ENCODE measurements at regions not wholly inside any gene's neighbourhood (a gene's known extent, or its start where the extent isn't known, plus 50 kb on each side); places are given as distances from the start of the nearest gene placed in this dataset.

DNA sequence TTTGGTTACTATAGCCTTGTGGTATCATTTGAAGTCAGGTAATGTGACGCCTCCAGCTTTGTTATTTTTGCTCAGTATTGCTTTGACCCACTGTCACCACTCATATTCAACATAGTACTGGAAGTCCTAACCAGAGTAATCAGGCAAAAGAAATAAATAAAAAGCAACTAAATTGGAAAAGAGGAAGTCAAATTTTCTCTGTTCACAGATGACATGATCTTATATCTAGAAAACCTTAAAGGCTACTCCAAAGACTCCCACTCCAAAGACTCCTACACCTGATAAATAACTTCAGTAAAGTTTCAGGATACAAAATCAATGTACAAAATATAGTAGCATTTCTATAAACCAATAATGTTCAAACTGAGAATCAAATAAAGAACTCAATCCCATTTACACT is 348.6 kb downstream of the CXXC4 start:
- DNase-seq (ENCODE audit: extremely low read depth, low read depth, low spot score) = no peak

DNA sequence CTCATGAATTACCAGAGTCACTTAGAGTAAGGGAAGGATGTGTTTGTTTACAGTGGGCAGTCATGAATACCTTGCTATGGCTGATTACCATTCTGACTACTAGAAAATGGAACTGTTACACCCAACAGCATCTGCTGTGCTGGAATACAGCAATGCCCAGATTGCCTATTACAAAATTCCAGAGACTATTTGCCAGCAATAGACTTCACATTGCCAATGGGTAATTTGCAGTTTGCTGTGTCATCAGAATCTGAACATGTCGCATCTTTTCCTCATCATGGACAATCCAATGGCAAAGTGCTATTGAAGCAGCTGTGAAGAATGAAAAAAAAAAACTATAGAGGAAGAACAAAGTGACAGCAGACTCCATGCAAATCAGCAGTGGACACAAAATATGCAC is 356.6 kb downstream of the CXXC4 start:
- no peak for DNase-seq (ENCODE audit: extremely low read depth, low read depth, low spot score)

DNA sequence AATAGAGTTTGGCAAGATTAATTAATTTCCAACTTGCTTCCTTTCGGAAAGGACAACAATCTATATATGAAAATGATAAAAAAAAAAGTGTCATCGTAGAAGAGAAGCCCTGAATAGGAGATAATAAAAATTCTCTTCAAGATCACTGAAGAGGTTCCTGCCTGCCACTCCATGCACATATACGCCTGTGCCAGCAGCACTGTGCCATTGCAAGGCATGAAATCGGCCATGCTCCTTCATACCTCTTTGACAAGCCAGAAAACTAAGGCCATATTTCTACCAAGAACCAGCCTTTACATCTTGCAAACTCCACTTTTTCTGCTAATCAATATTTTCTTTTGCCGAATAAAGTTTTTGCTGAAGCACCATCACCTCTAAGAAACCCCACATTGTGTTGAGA is 365.5 kb downstream of the CXXC4 start:
- DNase-seq (ENCODE audit: extremely low read depth, low read depth, low spot score) = no peak

DNA sequence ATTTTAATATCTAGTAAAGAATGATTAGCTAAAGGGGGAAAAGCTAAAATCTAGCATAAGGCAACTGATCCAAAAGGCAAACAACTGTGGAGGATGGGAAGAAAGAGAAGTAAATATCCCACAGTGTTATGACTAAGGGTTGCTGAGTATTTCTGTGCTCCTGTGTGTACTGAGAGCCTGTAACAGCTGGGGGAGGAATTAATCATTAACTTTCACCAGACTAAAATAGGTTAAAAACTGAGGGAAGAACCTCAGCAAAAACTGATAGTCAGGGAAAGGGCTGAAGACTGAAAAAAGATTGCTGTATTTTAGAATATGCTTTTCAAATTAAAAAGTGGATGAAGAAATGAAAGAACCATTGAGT is 365.9 kb downstream of the CXXC4 start:
- DNase-seq (ENCODE audit: extremely low read depth, low read depth, low spot score) = no peak

DNA sequence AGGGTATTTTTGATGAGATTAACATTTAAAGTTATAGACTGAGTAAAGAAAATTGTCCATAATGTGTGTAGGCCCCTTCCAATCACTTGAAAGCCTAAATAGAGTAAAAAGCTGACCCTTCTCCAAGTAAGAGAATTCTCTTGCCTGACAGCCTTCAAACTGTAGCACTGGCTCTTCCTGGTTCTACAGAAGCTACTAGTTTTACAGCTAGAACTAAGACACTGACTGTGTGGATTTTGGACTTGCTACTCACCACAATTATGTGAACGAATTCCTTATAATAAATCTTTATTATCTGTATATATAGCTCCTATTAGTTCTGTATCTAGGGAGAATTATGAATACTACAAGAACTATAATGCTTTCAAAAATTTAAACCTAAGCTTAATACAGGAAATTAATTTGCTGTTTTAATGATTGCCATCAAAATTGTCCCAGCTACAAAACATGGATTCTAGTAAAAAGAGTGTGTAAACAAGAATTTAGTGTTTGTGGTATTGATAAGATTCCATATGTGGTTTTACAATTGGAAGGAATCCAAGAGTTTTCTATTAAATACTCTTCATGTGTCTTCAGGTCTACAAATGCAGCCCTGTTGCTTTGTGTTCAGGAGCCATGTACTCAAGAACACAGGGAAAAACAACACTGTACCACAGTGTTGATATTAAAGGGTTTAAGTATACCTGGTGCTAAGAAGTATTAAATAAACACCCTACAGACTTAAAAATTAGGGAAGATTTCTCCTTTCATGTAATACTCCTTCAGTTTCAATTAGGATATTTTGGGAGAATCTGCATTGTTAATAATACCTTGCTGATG is 366.5 kb downstream of the CXXC4 start:
- no peak for DNase-seq (ENCODE audit: extremely low read depth, low read depth, low spot score)

DNA sequence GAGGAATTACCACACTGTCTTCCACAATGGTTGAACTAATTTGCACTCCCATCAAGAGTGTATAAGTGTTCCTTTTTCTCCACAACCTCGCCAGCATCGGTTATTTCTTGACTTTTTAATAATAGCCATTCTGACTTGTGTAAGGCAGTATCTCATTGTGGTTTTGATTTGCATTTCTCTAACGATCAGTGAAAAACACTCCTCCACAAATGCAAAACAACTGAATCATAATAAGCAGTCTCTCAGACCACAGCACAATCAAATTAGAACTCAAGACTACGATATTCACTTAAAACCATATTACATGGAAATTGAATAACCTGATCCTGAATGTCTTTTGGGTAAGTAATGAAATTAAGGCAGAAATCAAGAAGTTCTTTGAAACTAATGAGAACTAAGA is 371.7 kb downstream of the CXXC4 start:
- DNase-seq (ENCODE audit: extremely low read depth, low read depth, low spot score) = no peak

DNA sequence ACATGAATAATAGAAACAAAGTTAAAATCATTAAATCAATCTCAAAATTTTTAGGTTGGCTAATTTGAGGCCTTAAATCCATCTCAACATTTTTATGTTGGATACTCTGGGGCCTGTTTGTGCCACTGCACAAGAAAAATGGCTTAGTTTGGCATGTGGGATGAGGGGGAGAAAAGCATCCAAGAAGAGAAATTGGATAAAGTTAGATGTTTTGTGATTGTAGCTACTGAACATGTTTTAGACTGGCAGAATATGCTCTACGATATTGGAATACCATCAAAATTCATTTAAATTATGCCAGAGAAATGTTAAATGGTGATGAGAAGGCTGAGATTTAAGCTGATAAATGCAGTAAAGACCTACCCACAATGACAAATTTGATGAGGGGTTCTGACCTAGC is 376.9 kb downstream of the CXXC4 start:
- DNase-seq (ENCODE audit: extremely low read depth, low read depth, low spot score) = no peak

DNA sequence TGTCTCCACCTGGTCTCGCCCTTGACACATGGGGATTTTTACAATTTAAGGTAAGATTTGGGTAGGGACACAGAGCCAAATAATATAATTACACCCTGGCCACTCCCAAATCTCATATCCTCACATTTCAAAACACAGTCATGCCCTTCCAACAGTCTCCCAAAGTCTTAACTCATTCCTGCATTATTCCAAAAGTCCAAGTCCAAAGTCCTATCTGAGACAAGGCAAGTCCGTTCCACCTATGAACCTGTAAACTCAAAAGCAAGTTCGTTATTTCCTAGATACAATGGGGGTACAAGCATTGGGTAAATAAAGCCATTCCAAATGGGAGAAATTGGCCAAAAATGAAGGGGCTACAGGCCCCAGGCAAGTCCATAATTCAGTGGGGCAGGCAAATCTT is 380.8 kb downstream of the CXXC4 start:
- no peak for DNase-seq (ENCODE audit: extremely low read depth, low read depth, low spot score)

DNA sequence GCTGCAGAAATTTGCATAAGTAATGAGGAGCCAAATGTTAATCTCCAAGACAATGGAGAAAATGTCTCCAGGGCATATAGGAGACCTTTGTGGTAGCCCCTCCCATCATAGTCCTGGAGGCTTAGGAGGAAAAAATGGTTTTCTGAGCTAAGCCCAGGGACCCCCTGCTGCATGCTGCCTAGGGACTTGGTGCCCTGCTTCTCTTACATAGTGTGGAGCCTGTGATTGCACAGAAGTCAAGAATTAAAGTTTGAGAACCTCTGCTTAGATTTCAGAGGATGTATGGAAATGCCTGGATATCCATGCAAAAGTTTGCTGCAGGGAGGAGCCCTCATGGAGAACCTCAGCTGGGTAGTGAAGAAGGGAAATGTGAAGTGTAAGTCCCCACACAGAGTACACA is 379.4 kb upstream of the TACR3 start:
- no peak for DNase-seq (ENCODE audit: extremely low read depth, low read depth, low spot score)

DNA sequence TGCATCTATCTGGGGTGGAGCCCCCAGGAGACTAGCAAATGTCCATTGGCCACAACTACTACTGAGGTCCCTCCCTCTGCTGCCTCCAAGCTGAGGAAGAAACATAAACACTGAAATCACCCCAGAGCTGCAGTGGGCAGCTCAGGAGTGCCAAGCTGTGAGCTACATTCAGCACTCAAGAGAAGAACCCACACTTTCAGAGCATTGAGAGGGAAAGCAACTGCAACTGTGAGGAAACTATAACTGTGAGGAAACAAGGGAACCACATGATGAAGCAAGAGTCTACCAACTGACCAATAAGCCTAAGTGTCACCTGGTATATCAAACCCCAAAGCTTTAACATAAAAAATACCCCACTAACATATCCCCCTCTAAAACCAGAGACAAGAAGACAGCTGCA is 373.5 kb upstream of the TACR3 start:
- DNase-seq (ENCODE audit: extremely low read depth, low read depth, low spot score) = no peak

DNA sequence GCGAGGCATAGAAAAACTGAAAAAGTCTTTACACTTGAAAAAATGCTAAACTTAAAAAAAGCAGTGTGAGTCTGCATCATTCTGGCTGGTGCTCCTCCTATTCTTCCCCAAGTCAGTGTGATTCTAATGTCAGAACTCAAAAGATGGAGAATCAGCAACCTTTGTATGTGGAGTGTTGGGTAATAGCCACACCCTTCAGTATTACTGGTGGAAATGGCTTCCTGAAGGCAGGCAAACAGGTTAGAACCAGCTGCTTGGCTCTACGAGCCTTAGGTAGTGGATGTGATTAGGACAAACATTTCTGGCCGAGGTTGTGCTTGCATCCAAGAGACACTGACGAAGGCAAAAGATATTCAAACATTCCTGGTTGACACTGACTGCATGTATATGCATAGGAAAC is 353.4 kb upstream of the TACR3 start:
- DNase-seq (ENCODE audit: extremely low read depth, low read depth, low spot score) = no peak

DNA sequence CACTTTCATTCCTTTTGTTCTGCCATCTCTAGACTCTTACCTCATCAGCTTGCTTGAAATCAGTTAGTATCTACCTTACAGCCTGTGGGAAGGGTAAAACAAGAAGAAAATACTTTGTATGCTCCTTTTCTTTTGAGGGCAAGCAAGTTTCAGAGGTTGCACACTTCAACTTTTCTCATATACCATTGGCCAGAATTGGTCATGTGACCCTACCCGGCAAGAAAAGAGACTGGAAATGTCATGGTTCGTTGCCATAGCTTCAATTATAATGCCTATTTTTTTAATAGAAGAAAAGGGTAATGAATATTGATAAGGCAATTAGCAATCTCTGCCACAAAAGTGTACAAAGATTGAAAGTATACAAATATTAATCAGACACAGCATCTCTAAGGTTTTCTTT is 346.7 kb upstream of the TACR3 start:
- no peak for DNase-seq (ENCODE audit: extremely low read depth, low read depth, low spot score)

DNA sequence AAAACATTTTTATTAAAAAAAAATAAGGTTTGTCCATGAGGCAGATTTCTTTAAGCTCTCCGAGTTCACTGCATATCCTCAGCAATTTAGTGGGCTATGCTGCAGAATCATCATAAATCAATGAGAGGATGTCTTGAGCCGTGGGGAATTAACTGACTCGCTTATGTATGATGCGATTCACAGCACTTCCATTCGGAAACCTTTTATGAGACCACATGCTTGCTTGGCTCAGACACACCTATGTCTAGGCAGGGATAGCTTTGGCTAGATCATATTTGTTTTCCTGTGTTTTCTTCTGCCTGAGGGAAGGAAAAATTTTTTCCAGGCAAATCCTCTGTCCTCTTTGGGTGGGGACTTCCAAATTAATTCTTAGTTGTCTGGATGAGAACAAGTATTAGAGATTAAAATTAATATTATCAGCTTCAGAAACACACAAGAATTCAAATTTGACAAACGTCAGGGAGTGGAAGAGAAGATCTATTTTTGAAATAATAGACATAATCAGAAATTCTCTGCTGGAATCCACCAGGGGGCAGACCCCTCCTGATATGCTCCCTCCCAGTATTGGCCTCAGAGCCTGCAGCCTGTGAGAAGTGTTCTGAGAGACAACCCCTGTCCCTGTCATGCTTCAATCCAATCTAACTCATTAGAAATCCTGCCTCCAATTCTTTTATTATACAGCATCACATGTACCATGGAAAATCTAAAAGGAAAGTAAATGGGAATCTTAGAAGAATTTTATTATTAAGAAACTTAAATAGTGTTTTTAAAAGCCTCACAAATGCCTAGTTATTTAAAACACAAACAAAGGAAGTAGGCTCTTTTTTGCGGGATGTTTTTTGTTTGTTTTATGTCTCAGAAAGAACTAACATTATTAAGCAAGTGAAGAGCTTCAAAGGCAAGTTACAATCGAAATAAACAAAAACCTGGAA is 345.1 kb upstream of the TACR3 start:
- DNase-seq (ENCODE audit: extremely low read depth, low read depth, low spot score) = no peak

DNA sequence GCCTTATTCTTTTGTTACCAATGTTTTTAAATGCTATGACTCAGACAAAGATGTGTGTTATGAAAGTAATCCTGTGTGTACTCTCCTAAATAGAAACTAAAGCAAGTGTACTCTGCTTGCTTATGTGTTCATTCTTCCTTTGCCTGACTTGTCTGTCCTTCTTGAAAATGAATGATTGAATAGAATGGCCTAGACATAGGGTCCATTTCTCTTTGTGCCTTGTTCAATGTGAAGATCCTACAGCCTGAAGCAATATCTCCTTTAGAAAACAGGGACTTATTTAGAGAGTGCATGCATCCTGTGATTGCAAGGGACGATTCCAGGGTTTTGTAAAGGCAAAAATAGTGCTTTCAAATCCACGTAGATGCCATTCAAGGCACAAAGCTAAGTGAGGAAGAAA is 343.6 kb upstream of the TACR3 start:
- DNase-seq (ENCODE audit: extremely low read depth, low read depth, low spot score) = no peak

DNA sequence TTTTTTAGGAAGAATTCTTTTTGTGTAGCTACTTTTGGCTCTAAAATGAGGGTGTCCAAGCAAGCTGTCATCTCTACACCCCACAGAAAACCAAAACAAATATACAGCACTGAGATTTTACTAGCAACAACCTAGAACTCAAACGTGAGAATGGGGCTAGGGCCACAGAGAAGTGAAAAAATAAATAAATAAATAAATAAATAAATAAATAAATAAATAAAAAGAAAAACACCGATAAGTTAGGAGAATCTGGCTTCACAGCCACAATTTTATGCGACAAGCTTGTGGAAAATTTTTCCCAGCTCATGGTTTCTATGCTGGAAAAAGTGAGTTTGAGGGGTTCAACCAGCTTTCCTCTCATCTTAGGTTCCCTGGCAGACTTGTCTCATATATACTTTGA is 324.6 kb upstream of the TACR3 start:
- DNase-seq (ENCODE audit: extremely low read depth, low read depth, low spot score) = no peak

DNA sequence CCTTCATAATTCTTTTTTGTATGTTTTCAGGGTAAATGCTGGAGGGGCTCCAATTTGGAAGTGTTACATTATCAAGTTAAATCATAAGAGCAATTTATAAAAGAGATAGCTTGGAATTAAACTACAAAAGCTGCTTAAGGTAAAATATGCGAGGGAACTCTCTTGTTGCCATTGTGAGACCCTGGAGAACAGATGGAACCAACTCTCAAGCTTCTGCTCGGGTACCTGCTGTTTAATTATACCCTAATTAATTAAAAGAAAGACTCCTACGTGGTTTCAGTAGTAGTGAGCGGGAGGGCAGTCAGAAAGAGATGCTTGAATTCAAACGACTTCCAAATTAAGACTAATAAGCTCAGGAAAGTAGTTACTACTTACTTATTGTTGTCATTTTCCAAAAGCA is 313.1 kb upstream of the TACR3 start:
- DNase-seq (ENCODE audit: extremely low read depth, low read depth, low spot score) = no peak

DNA sequence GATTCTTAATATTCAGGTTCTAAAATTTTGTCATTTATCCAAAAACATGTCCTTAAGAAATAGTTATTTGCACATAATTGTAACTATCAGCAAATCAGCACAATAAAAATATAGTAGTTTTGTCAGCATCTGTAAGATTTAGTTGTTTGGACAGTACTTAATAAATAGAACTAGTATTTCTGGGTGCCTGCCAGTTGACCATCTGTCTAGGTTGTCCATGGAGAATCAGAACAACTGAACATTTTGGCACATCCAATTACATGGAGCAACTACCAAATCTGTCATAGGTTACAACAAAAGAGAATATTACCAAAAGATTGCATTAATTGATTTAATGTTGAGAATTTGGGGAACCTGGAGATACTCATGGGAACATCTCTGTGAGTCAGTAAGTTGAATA is 305.5 kb upstream of the TACR3 start:
- DNase-seq (ENCODE audit: extremely low read depth, low read depth, low spot score) = no peak

DNA sequence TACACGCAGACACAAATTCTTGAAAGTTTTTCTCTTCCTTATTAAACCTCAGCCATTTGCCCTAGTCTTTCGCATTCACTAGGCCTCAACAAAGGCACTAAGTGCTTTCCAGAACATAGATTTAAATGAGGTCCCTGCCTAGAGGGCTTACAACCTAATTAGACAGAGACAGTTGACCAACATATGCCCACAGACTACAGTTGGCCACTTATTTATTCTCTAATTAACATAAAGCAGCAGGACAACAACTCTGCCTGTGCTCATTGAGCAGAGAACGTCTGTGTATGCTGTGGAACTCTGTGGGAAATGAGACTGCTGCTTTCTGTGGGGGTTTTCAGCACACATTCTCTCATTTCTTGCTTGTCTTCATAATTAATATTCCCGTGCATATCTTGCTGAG is 303.0 kb upstream of the TACR3 start:
- no peak for DNase-seq (ENCODE audit: extremely low read depth, low read depth, low spot score)

DNA sequence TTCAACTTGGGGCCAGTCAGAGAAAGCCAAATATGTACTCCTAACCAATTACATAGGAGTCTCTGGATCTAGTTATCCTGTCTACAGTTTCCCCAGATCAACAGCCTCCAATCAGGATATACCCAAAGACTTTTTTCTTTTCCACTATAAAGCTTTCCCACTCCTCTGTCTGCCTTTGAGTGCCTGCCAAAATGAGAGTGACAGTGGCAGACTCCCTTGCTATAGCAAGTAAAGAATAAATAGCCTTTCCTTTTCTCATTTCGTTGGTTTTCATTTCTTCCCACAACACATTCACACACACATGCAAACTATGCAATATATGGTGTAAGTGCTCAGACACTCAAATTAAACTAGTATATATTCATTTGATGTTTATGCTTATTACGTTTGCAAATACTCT is 302.4 kb upstream of the TACR3 start:
- DNase-seq (ENCODE audit: extremely low read depth, low read depth, low spot score) = no peak

DNA sequence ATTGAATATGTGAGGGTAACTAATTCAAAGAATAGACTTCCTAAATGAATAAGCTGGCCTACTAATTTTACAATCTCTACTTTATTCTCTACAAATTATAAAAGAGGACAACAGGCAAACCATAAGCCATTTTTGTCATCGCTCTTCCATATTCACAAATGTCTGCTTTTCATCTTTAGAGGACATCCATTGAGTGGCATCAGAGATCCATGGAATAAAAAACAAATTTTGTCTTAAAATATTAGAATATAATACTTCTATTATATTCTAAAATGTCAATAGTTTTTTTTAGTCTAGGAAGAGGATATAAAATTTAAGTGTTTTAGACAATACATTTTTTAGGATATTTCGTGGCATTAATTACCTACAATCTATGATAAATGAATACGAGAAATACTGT is 300.9 kb upstream of the TACR3 start:
- no peak for DNase-seq (ENCODE audit: extremely low read depth, low read depth, low spot score)

DNA sequence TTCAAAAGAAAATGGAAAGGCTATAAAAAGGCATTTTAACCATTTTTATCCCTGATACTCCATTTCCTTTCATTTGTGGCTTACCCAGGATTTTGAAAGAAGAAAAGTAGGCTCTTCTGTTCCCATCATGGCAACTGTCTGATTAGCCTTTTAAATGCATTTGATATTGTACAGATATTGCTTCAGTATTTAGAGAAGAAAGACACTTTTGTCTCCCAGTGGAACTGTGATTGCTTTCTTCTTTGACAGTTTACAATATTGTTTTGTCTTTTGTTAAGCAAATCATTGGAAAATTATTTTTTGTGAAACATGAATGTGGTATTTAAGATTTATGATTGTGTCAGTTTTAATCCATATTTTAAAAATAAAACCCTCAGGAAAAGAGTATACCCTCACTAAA is 297.4 kb upstream of the TACR3 start:
- DNase-seq (ENCODE audit: extremely low read depth, low read depth, low spot score) = no peak

DNA sequence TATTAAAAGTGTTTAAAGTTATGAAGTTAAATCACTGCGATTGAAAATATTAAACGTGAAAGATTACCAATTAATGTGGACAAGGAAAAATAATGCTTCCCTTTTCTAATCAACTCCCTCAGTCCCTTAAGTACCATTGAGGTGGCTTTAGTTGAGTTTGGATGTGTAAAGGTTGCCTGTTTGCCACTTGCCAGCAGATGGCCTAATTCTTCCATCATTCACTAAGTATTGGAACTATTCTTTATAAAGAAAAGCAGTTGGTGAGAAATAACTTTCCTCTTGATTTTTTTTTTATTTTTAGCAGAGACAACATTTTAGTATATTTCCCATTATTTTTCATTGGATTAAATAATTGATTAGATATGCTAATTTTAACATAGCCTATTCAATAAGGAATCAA is 295.9 kb upstream of the TACR3 start:
- DNase-seq (ENCODE audit: extremely low read depth, low read depth, low spot score) = no peak
